HEK293T (cell line): ENCODE measurements at regions not wholly inside any gene's neighbourhood (a gene's known extent, or its start where the extent isn't known, plus 50 kb on each side); places are given as distances from the start of the nearest gene placed in this dataset.

Experiments
- ARNT ChIP-seq: fragments of 450-650 bp; IDR thresholded peaks from 2 replicates; pipeline ENCODE4 v1.6.1; 2017; ENCODE audit warnings: mild to moderate bottlenecking
- ELF4 ChIP-seq: fragments of 450-650 bp; IDR thresholded peaks from 2 replicates; pipeline ENCODE4 v1.6.1; 2017; ENCODE audit warnings: antibody characterized with exemption
- FOXA1 ChIP-seq: fragments of 450-650 bp; IDR thresholded peaks from 2 replicates; pipeline ENCODE4 v1.6.1; 2016; ENCODE audit warnings: mild to moderate bottlenecking
- FOXK2 ChIP-seq: fragments of 450-650 bp; IDR thresholded peaks from 2 replicates; pipeline ENCODE4 v1.6.1; 2016; ENCODE audit warnings: mild to moderate bottlenecking
- L3MBTL2 ChIP-seq: fragments of 450-650 bp; conservative IDR thresholded peaks from 2 replicates; pipeline ENCODE4 v1.6.1; 2016; ENCODE audit warnings: mild to moderate bottlenecking
- LEF1 ChIP-seq: fragments of 450-650 bp; IDR thresholded peaks from 2 replicates; pipeline ENCODE4 v1.6.1; 2017; ENCODE audit warnings: mild to moderate bottlenecking, borderline replicate concordance
- NFRKB ChIP-seq: fragments of 450-650 bp; IDR thresholded peaks from 2 replicates; pipeline ENCODE4 v1.6.1; 2016; ENCODE audit warnings: mild to moderate bottlenecking, moderate library complexity
- SP1 ChIP-seq: fragments of 450-650 bp; IDR thresholded peaks from 2 replicates; pipeline ENCODE4 v1.6.1; 2017
- SUZ12 ChIP-seq: fragments of 450-650 bp; IDR thresholded peaks from 2 replicates; pipeline ENCODE4 v1.6.1; 2016; ENCODE audit warnings: mild to moderate bottlenecking
- TARDBP ChIP-seq: fragments of 450-650 bp; IDR thresholded peaks from 2 replicates; pipeline ENCODE4 v1.6.1; 2016
- ZNF384 ChIP-seq: fragments of 450-650 bp; IDR thresholded peaks from 2 replicates; pipeline ENCODE4 v1.6.1; 2016
- TF ChIP-seq, protein P1 (sequence below): fragments of 450-650 bp; IDR thresholded peaks from 2 replicates; pipeline ENCODE4 v1.6.1; 2016

DNA sequence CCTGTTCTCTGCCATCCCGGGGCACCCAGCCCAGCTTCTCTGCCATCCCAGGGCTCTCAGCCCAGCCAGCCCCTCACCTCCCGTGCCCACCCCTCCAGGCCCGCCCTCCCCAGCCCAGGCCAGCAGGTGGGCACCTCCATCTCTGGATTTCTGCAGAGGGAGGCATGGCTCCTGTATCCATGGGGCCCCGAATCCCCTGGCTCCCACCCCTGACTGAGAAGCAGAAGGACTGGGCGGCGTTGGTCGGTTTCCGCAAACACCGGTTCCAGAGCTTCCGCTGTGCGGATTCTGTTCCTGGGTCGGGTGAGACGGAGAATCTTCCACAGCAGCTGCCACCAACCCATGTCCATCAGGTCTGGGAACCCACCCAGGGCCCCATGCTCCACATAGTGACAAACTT, 240.3 kb downstream of the BRD1 start:
- no peak for TF ChIP-seq FOXA1
- no peak for TF ChIP-seq LEF1
- no peak for TF ChIP-seq NFRKB
- TF ChIP-seq SP1 = no peak
- TF ChIP-seq, protein P1, sequence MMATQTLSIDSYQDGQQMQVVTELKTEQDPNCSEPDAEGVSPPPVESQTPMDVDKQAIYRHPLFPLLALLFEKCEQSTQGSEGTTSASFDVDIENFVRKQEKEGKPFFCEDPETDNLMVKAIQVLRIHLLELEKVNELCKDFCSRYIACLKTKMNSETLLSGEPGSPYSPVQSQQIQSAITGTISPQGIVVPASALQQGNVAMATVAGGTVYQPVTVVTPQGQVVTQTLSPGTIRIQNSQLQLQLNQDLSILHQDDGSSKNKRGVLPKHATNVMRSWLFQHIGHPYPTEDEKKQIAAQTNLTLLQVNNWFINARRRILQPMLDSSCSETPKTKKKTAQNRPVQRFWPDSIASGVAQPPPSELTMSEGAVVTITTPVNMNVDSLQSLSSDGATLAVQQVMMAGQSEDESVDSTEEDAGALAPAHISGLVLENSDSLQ = no peak
- no peak for TF ChIP-seq ARNT
- no peak for TF ChIP-seq SUZ12
- no peak for TF ChIP-seq ELF4
- TF ChIP-seq FOXK2 = no peak
- TF ChIP-seq L3MBTL2 = no peak
- no peak for TF ChIP-seq ZNF384
- no peak for TF ChIP-seq TARDBP
